Suprapubic skin (tissue), 4 donors: ENCODE measurements at regions not wholly inside any gene's neighbourhood (a gene's known extent, or its start where the extent isn't known, plus 50 kb on each side); places are given as distances from the start of the nearest gene placed in this dataset.

ENCODE experiments used
- POLR2A ChIP-seq, 2 donors: fragments of 450-650 bp; IDR thresholded peaks; one replicate each; pipeline ENCODE4 v1.6.1; 2017; ENCODE audit warnings: antibody characterized with exemption in 2 of 2, mild to moderate bottlenecking in 2 of 2, moderate library complexity in 2 of 2
- POLR2AphosphoS5 ChIP-seq, 3 donors: sonication (generic); formaldehyde crosslinking; IDR thresholded peaks; one replicate each; pipeline ENCODE4 v1.6.1; 2017; ENCODE audit warnings: antibody characterized with exemption in 3 of 3
- TF ChIP-seq, protein P1 (sequence below), 2 donors: fragments of 200-600 bp in 1 of 2; fragments of 450-650 bp in 1 of 2; sonication (generic) in 1 of 2; IDR thresholded peaks; one replicate each; pipeline ENCODE4 v1.5.1; 2016 to 2019; ENCODE audit warnings: antibody characterized with exemption in 2 of 2, mild to moderate bottlenecking in 1 of 2, moderate library complexity in 1 of 2

DNA sequence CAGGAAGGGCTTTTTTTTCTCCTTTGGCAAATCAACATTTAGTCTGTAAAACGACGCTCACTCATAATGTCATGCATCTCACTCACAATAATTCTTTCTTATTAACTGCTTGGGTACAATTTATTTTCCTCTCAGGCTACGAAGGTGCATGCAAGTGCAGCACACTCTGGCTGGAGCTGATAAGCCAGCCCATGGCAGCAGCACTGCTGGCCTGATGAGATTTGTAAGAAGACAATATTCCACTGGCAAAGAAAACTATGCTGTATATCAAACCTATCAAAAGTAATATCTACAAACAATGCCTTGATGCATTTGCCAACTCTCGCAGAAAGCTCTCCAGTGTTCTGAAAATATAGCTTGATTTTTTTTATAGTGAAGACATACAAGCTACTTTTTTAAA is 170.0 kb upstream of the PHF14 start:
- TF ChIP-seq, protein P1, sequence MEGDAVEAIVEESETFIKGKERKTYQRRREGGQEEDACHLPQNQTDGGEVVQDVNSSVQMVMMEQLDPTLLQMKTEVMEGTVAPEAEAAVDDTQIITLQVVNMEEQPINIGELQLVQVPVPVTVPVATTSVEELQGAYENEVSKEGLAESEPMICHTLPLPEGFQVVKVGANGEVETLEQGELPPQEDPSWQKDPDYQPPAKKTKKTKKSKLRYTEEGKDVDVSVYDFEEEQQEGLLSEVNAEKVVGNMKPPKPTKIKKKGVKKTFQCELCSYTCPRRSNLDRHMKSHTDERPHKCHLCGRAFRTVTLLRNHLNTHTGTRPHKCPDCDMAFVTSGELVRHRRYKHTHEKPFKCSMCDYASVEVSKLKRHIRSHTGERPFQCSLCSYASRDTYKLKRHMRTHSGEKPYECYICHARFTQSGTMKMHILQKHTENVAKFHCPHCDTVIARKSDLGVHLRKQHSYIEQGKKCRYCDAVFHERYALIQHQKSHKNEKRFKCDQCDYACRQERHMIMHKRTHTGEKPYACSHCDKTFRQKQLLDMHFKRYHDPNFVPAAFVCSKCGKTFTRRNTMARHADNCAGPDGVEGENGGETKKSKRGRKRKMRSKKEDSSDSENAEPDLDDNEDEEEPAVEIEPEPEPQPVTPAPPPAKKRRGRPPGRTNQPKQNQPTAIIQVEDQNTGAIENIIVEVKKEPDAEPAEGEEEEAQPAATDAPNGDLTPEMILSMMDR (IDR thresholded peaks at IDR 0.05): no peak
- TF ChIP-seq POLR2A (IDR thresholded peaks at IDR 0.05) (no peak), POLR2AphosphoS5 (IDR thresholded peaks at IDR 0.05) (no peak)
